Stimulated activated memory B cell treated with anti-CD40 and anti-IgM and Interleukin-4, amounts not matched to agents 10 μg/mL and 1 μg/mL and 100 μg/mL, for 72 hours (primary cell): ENCODE measurements at regions not wholly inside any gene's neighbourhood (a gene's known extent, or its start where the extent isn't known, plus 50 kb on each side); places are given as distances from the start of the nearest gene placed in this dataset.
"Not testable (repeated sequence)": the region's sequence is repeated elsewhere in the genome, so short reads cannot be mapped to it uniquely, and the experiment has no call there.

Experiments used
- ATAC-seq: fragments of 150-1000 bp; cut with Tn5 transposase; 2 replicates; pipeline ENCODE4 v1.10.0; 2021
- H3K27ac Mint-ChIP-seq: one replicate; pipeline ENCODE4 v1.8.0; 2022; ENCODE audit warnings: mild to moderate bottlenecking, mixed read lengths
- H3K27me3 Mint-ChIP-seq: one replicate; pipeline ENCODE4 v1.8.0; 2022; ENCODE audit warnings: mixed read lengths
- H3K36me3 Mint-ChIP-seq: one replicate; pipeline ENCODE4 v1.8.0; 2022; ENCODE audit warnings: mixed read lengths
- H3K4me1 Mint-ChIP-seq: one replicate; pipeline ENCODE4 v1.8.0; 2022; ENCODE audit warnings: mixed read lengths
- H3K4me3 Mint-ChIP-seq: one replicate; pipeline ENCODE4 v1.8.0; 2022; ENCODE audit warnings: mild to moderate bottlenecking, moderate library complexity, mixed read lengths
- H3K9me3 Mint-ChIP-seq: one replicate; pipeline ENCODE4 v1.8.0; 2022; ENCODE audit warnings: mixed read lengths

GRCh38 chr21:15932726-15933125 lies 202.9 kb downstream of the USP25 start:
- Mint-ChIP-seq H3K27me3 (no peaks in the 10 kb centered on the region), H3K4me3 (no peak overlapping the region), H3K27ac (no peak overlapping the region), H3K4me1 (no peaks in the 10 kb centered on the region), H3K36me3 (no peaks in the 10 kb centered on the region), H3K9me3 (no peaks in the 10 kb centered on the region)
- no peak for ATAC-seq

DNA sequence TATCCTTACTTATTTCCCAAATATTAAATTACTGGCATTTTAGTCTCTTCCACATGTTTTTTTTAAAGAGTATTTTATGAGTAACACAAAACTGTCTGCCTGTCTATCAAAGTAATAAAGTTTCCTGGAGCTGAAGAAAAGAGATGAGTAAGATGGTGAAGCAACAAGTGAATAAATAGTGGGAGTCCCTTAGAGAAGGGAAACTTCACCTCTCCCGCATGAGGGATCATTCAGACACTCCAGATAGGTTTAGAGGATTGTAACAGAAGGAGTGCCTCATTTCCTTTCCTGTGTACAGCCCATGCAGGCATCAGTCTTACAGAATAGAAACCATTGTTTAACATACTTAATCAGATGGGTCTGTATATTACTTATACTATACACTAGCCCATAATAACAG lies 205.7 kb downstream of the USP25 start:
- no peak for ATAC-seq
- H3K4me3 Mint-ChIP-seq: no peak overlapping the region
- no peaks in the 10 kb centered on the region for H3K27me3 Mint-ChIP-seq
- no peaks in the 10 kb centered on the region for H3K36me3 Mint-ChIP-seq
- no peak overlapping the region for H3K27ac Mint-ChIP-seq
- H3K4me1 Mint-ChIP-seq: no peaks in the 10 kb centered on the region
- H3K9me3 Mint-ChIP-seq: no peaks in the 10 kb centered on the region

DNA sequence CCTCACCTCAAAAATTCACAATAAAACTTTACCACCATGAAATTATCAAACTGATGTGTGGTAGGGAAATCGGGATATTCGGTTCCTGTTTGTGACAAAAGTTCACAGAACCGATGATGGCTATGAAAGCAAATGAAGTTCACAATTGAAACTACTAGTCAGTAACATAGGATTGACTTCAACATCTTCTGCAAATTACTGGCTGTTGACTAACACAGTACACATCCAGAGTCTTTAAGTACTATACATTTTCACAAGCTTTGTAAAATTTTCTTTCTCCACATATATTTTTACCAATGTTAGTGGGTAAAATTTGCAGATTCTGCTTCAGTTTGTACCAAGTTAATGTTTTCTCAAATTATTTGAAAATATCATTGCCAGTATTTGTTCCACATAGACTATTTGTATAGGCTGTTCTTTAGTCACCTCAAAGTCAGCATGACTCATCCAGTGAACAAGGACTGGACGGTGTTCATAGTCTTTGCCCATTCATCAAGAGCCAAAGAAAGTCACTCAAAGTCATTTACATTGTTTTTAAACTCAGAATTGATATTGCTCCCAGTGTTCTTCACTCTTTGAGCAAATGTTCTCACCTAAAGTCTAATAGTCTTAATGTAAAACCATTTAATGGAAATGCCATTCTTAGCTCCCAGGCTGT lies 213.4 kb downstream of the USP25 start:
- no peak overlapping the region for H3K4me3 Mint-ChIP-seq

GRCh38 chr21:15947677-15948076 lies 217.9 kb downstream of the USP25 start:
- H3K36me3 Mint-ChIP-seq: no peaks in the 10 kb centered on the region
- no peak for ATAC-seq
- H3K27me3 Mint-ChIP-seq: no peaks in the 10 kb centered on the region
- no peaks in the 10 kb centered on the region for H3K4me1 Mint-ChIP-seq
- H3K4me3 Mint-ChIP-seq: no peak overlapping the region
- H3K27ac Mint-ChIP-seq: no peak overlapping the region
- peaks cover 13% of the 10 kb centered on the region for H3K9me3 Mint-ChIP-seq

More for the DNA sequence above, 213.4 kb downstream of the USP25 start:
- no peak for ATAC-seq
- no peaks in the 10 kb centered on the region for H3K27me3 Mint-ChIP-seq
- no peaks in the 10 kb centered on the region for H3K9me3 Mint-ChIP-seq
- H3K27ac Mint-ChIP-seq: no peak overlapping the region
- H3K4me1 Mint-ChIP-seq: no peaks in the 10 kb centered on the region
- no peaks in the 10 kb centered on the region for H3K36me3 Mint-ChIP-seq

DNA sequence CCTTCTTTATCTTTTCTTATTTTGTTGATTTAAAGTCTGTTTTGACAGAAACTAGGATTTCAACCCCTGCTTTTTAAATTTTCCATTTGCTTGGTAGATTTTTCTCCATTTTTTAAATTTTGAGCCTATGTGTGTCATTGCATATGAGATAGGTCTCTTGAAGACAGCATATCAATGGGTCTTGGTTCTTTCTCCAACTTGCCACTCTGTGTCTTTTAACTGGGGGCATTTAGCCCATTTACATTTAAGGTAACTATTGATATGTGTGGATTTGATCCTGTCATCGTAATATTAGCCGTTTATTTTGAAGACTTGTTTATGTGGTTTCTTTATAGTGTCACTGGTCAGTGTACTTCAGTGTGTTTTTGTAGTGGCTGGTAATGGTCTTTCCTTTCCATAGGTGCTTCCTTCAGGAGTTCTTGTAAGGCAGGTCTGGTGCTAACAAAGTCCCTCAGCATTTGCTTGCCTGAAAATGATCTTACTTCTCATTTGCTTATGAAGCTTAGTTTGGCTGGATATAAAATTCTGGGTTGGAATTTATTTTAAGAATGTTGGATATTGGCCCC lies 223.9 kb downstream of the USP25 start:
- H3K9me3 Mint-ChIP-seq: peaks cover 25% of the 10 kb centered on the region
- H3K27ac Mint-ChIP-seq: no peak overlapping the region
- ATAC-seq: no peak
- no peak overlapping the region for H3K4me3 Mint-ChIP-seq
- H3K36me3 Mint-ChIP-seq: no peaks in the 10 kb centered on the region
- H3K27me3 Mint-ChIP-seq: no peaks in the 10 kb centered on the region
- no peaks in the 10 kb centered on the region for H3K4me1 Mint-ChIP-seq

- no peaks in the 10 kb centered on the region for H3K9me3 Mint-ChIP-seq
- H3K4me1 Mint-ChIP-seq: no peaks in the 10 kb centered on the region
- no peaks in the 10 kb centered on the region for H3K27me3 Mint-ChIP-seq
- H3K27ac Mint-ChIP-seq: no peak overlapping the region
- H3K4me3 Mint-ChIP-seq: no peak overlapping the region
- no peaks in the 10 kb centered on the region for H3K36me3 Mint-ChIP-seq
- ATAC-seq: no peak
Measured at GRCh38 chr21:15964236-15964855, 234.6 kb downstream of the USP25 start.

GRCh38 chr21:15966231-15966630 lies 236.4 kb downstream of the USP25 start:
- Mint-ChIP-seq H3K4me1 (no peaks in the 10 kb centered on the region), H3K9me3 (no peaks in the 10 kb centered on the region), H3K4me3 (no peak overlapping the region), H3K27me3 (no peaks in the 10 kb centered on the region), H3K27ac (no peak overlapping the region), H3K36me3 (no peaks in the 10 kb centered on the region)
- no peak for ATAC-seq

GRCh38 chr21:15966651-15967050 lies 236.9 kb downstream of the USP25 start:
- no peak for ATAC-seq
- Mint-ChIP-seq H3K36me3 (no peaks in the 10 kb centered on the region), H3K4me3 (no peak overlapping the region)

DNA sequence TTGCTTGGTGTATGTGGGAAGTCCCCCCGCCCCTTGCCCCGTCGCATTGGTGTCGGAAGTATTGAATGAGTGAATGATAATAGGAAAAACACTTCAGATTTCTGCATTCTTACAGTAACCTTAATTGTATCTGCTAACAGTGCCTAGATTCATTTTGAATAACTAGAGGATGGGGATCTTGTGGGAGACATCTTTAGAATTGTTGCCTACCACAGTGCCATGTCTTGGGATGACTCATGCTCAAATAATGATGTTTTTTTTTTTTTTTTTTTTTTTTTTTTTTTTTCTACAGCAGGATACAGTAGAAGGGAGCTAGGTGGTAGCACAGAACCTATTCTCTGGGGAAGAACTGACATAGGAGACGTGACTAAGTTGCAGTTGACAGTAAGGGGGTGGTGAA lies 237.9 kb downstream of the USP25 start:
- H3K4me3 Mint-ChIP-seq: no peak overlapping the region
- ATAC-seq: no peak
- H3K27ac Mint-ChIP-seq: no peak overlapping the region
- H3K27me3 Mint-ChIP-seq: no peaks in the 10 kb centered on the region
- H3K4me1 Mint-ChIP-seq: no peaks in the 10 kb centered on the region
- H3K36me3 Mint-ChIP-seq: no peaks in the 10 kb centered on the region
- H3K9me3 Mint-ChIP-seq: no peaks in the 10 kb centered on the region

More at GRCh38 chr21:15966651-15967050, 236.9 kb downstream of the USP25 start:
- Mint-ChIP-seq H3K4me1 (no peaks in the 10 kb centered on the region), H3K27me3 (no peaks in the 10 kb centered on the region), H3K9me3 (no peaks in the 10 kb centered on the region), H3K27ac (no peak overlapping the region)

- Mint-ChIP-seq H3K36me3 (no peaks in the 10 kb centered on the region), H3K27me3 (no peaks in the 10 kb centered on the region), H3K9me3 (no peaks in the 10 kb centered on the region), H3K27ac (no peak overlapping the region), H3K4me1 (no peaks in the 10 kb centered on the region), H3K4me3 (no peak overlapping the region)
- ATAC-seq: no peak
Measured at GRCh38 chr21:15968776-15969310, 239.1 kb downstream of the USP25 start.

DNA sequence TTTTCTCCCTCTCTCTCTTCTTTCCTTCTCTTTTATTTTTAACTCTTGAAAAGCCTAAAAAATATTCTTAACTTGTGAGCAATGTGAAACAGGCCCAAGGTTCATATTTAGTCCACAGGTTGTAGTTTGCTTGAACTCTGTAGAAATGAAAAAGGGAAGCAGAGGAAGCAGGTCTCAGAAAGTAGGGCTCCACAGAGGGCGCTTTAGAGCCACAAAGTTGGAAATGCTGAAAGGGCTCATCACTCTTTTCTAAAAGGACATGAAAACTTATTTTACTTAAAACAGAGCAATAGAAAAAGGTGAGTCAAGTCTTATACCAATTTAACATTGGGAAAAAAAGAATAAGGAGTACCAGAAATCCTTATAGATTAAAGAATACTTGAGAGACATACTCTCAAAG lies 247.0 kb downstream of the USP25 start:
- no peak for ATAC-seq
- no peaks in the 10 kb centered on the region for H3K9me3 Mint-ChIP-seq

GRCh38 chr21:15978215-15978738 lies 248.5 kb downstream of the USP25 start:
- H3K36me3 Mint-ChIP-seq: no peaks in the 10 kb centered on the region
- H3K27ac Mint-ChIP-seq: no peak overlapping the region
- no peaks in the 10 kb centered on the region for H3K9me3 Mint-ChIP-seq
- H3K4me1 Mint-ChIP-seq: no peaks in the 10 kb centered on the region
- ATAC-seq: no peak
- no peak overlapping the region for H3K4me3 Mint-ChIP-seq
- H3K27me3 Mint-ChIP-seq: no peaks in the 10 kb centered on the region

More for the DNA sequence above, 247.0 kb downstream of the USP25 start:
- Mint-ChIP-seq H3K4me3 (no peak overlapping the region), H3K4me1 (no peaks in the 10 kb centered on the region), H3K27me3 (no peaks in the 10 kb centered on the region), H3K27ac (no peak overlapping the region), H3K36me3 (no peaks in the 10 kb centered on the region)

DNA sequence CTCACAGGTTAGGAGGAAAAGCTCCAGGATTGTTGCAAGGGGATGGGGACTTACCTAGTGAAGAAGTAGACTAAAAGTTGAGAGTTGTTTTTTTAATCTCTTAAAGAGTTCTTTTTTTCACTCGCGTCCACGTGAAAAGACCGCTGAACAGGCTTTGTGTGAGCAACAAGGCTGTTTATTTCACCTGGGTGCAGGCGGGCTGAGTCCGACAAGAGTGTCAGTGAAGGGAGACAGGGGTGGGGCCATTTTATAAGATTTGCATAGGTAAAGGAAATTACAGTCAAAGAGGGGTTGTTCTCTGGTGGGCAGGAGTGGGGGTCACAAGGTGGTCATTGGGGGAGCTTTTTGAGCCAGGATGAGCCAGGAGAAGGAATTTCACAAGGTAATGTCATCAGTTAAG lies 249.7 kb downstream of the USP25 start:
- not testable (repeated sequence) for H3K36me3 Mint-ChIP-seq, H3K4me3 Mint-ChIP-seq, H3K27ac Mint-ChIP-seq, H3K9me3 Mint-ChIP-seq, H3K27me3 Mint-ChIP-seq, ATAC-seq, H3K4me1 Mint-ChIP-seq

DNA sequence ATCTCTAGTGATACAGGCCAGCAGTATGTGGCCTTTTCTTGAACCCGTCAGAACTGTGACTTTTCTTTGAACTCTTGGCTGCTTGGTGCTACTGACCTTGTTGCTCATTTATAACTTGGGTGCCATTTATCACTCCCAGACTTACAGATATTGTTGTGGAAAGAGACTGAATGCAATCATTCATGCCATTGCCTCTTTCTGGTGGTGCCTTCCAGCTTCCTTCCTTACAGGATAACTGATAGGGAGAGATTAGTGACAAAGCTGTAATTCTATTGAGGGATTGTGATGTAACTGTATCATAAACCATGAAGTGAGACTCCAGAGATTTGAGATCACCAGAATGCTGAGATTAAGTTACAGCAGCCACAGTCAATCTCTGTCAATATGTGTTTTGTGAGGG lies 256.5 kb downstream of the USP25 start:
- peaks cover 6% of the 10 kb centered on the region for H3K27me3 Mint-ChIP-seq
- no peak for ATAC-seq
- H3K27ac Mint-ChIP-seq: no peak overlapping the region
- H3K4me3 Mint-ChIP-seq: no peak overlapping the region
- peaks cover 11% of the 10 kb centered on the region for H3K9me3 Mint-ChIP-seq
- no peaks in the 10 kb centered on the region for H3K4me1 Mint-ChIP-seq
- H3K36me3 Mint-ChIP-seq: no peaks in the 10 kb centered on the region

- Mint-ChIP-seq H3K27me3 (no peaks in the 10 kb centered on the region), H3K9me3 (no peaks in the 10 kb centered on the region), H3K36me3 (no peaks in the 10 kb centered on the region), H3K27ac (no peak overlapping the region), H3K4me1 (no peaks in the 10 kb centered on the region), H3K4me3 (no peak overlapping the region)
- ATAC-seq: no peak
Measured at GRCh38 chr21:15992171-15992570, 262.4 kb downstream of the USP25 start.

GRCh38 chr21:15993951-15994350 lies 264.2 kb downstream of the USP25 start:
- Mint-ChIP-seq H3K27me3 (no peaks in the 10 kb centered on the region), H3K4me1 (no peaks in the 10 kb centered on the region), H3K9me3 (no peaks in the 10 kb centered on the region), H3K36me3 (no peaks in the 10 kb centered on the region), H3K4me3 (no peak overlapping the region), H3K27ac (no peak overlapping the region)
- no peak for ATAC-seq
